ENCODE measurements at regions not wholly inside any gene's neighbourhood (a gene's known extent, or its start where the extent isn't known, plus 50 kb on each side); places are given as distances from the start of the nearest gene placed in this dataset.
A peak's percentile ranks its signal among the peaks of the same experiment; 100 is the strongest.

GRCh38 chr18:21997207-21998143 is 171.9 kb upstream of the GATA6 start:
- DNase-seq (ENCODE audit: low spot score) = peak; percentile 81

GRCh38 chr18:21998486-21998885 is 170.9 kb upstream of the GATA6 start:
- no peak for DNase-seq (ENCODE audit: low spot score)

GRCh38 chr18:22001912-22002487 is 167.4 kb upstream of the GATA6 start:
- DNase-seq (ENCODE audit: low spot score) = no peak

- no peak for DNase-seq (ENCODE audit: low spot score)
Observed at GRCh38 chr18:22005191-22005841, 164.1 kb upstream of the GATA6 start.

GRCh38 chr18:22006458-22006857 is 162.9 kb upstream of the GATA6 start:
- no peak for DNase-seq (ENCODE audit: low spot score)

- no peak for DNase-seq (ENCODE audit: low spot score)
Observed at GRCh38 chr18:22009242-22009641, 160.1 kb upstream of the GATA6 start.

- no peak for DNase-seq (ENCODE audit: low spot score)
Observed at GRCh38 chr18:22013993-22014392, 155.4 kb upstream of the GATA6 start.

- DNase-seq (ENCODE audit: low spot score) = no peak
Observed at GRCh38 chr18:22015156-22015555, 154.2 kb upstream of the GATA6 start.

GRCh38 chr18:22018366-22018765 is 151.0 kb upstream of the GATA6 start:
- no peak for DNase-seq (ENCODE audit: low spot score)

- no peak for DNase-seq (ENCODE audit: low spot score)
Observed at GRCh38 chr18:22019193-22019592, 150.2 kb upstream of the GATA6 start.

GRCh38 chr18:22020127-22020866 is 149.1 kb upstream of the GATA6 start:
- DNase-seq (ENCODE audit: low spot score) = peak; percentile 39

GRCh38 chr18:22020867-22021370 is 148.5 kb upstream of the GATA6 start:
- no peak for DNase-seq (ENCODE audit: low spot score)

- DNase-seq (ENCODE audit: low spot score) = no peak
Observed at GRCh38 chr18:22021701-22022100, 147.7 kb upstream of the GATA6 start.

- DNase-seq (ENCODE audit: low spot score) = no peak
Observed at GRCh38 chr18:22024924-22025323, 144.5 kb upstream of the GATA6 start.

GRCh38 chr18:22026362-22026761 is 143.0 kb upstream of the GATA6 start:
- DNase-seq (ENCODE audit: low spot score) = no peak

GRCh38 chr18:22026889-22027288 is 142.5 kb upstream of the GATA6 start:
- DNase-seq (ENCODE audit: low spot score) = no peak

- DNase-seq (ENCODE audit: low spot score) = peak; percentile 27
Observed at GRCh38 chr18:22031611-22032010, 137.8 kb upstream of the GATA6 start.

- peak; percentile 89 for DNase-seq (ENCODE audit: low spot score)
Observed at GRCh38 chr18:22032392-22032961, 136.9 kb upstream of the GATA6 start.

GRCh38 chr18:22033085-22033484 is 136.3 kb upstream of the GATA6 start:
- DNase-seq (ENCODE audit: low spot score) = no peak

GRCh38 chr18:22034276-22034675 is 135.1 kb upstream of the GATA6 start:
- no peak for DNase-seq (ENCODE audit: low spot score)

GRCh38 chr18:22040533-22040932 is 128.9 kb upstream of the GATA6 start:
- DNase-seq (ENCODE audit: low spot score) = peak; percentile 34

GRCh38 chr18:22043837-22044236 is 125.6 kb upstream of the GATA6 start:
- no peak for DNase-seq (ENCODE audit: low spot score)
